HG03097 (cell line): ENCODE measurements at regions not wholly inside any gene's neighbourhood (a gene's known extent, or its start where the extent isn't known, plus 50 kb on each side); places are given as distances from the start of the nearest gene placed in this dataset.

Experiments
- ATAC-seq: cut with Tn5 transposase; IDR thresholded peaks from one replicate; pipeline ENCODE4 v1.9.1; 2021; ENCODE audit not compliant: unreplicated experiment, low FRiP score

DNA sequence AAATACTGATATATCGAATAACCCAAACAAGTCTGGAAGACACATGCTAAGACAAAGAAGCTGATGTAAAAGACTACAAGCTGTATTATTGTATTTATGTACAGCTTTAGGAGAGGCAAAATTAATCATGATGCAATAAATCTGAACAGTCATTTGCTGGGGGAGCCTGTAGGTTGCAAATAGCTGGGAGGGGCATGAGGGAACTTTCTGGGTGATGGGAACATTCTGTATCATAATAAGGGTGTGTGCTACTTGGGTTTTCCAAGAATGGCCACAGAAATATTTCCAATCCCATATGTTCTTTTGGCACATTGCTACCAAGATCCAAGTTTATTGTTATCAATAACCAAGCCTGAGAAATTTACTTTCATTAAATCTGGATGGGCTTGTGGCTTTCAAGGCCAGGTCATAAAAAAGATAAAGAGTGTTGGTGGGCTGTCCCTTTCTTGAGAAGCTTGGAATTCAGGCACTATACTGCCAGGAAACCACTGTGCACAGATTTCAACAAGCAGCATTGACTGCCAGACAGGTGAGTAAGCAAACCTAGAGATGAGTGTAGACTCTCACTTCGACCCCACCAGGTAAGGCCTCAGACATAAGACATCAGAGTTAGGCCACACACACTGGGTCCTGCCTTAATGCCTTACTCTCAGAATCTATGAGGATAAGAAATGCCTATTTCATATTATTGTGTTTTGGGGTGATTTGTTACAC is 629.7 kb upstream of the FZD8 start:
- ATAC-seq = no peak

DNA sequence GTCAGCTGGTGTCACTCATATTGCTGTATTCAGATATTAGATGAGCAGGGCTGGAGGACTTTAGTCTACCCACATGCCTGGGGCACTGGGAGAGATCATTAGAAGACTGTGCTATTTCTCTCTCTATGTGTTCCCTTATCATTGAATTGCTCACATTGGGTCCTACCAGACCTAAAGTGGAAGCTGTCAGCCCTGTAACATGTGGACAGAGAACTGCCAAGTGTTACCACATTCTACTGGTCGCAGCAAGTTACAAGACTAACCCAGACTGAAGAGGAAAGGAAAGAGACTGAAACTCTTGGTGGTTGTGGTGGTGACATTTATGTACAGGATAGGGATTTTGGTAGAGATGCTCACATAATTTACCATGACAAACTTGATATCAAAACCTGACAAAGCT is 627.1 kb upstream of the FZD8 start:
- no peak for ATAC-seq

DNA sequence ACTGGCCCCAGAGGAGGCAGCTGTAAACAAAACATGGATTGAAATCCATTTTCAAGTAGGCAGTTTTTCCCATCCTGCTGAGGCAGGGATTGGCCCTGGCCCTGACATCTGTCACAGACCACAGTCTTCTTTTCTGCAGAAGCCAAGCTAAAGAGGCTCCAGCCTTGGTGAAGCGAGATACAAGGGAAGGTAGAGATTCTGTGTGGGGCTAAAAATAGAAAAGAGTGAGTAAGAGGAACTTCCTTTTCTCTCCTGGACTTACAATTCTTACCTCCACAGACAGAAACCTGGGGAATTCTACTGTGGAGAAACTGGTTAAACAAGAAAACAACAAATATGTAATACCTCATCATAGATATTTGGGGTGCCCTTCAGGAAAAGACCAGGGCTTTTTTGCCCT is 624.8 kb upstream of the FZD8 start:
- no peak for ATAC-seq

DNA sequence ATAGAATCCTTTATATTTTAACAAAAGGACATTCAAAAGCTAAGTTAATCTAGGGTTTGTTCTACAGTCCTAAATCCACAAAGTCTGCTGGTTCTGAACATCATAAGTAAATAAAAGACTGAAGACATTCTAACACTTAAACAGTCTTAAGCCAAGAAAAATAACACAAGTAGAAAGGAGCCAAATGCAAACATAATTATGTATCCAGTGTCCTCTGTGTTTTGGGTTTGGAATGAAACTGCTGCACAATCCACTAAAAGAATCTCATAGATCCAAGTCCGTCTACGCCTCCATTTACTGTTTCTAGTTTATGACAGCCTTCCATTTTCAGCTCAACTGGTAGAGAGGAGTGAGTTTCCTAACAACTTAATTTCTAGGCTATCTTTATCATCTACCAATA is 623.6 kb upstream of the FZD8 start:
- no peak for ATAC-seq

DNA sequence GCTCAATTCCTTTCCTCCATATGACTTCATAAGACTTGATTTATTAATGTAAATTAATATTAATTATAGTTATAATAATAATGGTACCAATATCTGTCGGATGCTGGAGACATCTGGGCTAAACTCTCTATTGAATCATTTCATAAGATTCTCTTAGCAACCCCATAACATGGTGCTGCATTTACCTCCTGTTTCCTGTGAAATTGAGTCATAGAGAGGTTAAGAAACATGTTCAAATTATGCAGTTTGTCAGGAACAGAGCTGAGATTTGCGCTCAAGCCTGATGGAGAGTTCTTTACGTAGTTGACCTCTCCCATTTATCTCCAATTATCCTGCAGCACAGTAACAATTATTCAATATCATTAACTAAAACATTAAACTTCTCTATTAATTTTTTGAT is 621.8 kb upstream of the FZD8 start:
- ATAC-seq = no peak

DNA sequence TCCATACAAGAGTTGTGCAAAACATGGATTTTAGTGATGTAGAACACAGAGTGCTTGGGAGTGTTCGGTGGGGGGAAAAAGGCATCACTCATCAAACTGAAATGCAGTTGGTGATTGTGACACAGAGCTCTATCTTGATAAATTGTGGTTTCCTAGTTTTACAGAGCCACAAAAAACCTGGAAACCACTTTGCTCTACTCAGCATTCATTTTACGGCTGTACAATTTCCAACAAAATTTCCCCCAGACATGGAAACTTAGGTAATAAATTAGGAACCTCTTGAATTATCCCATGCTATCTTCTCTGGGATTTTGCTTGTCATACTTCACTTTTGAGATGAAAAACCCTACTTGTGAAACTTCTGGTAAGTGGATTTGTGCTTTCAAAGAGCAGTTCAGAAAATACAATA is 614.9 kb upstream of the FZD8 start:
- no peak for ATAC-seq

DNA sequence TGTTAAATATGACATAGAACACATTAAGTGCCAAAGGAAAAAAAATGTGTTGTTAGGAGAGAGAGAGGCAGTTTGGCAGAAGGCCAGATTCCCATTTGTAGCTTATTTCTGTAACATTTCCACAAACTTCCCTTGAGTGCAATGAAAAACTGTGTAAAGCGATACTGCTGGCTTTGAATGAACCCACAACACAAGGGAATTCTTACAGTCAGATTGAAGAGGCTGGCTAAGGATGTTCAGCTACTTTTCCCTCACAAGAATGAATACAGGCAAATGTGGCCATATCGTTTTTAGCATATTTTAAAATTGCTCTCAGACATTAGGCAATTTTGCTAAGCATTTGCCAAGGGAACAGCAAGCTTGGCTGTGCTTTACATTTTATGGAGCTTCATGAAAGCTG is 614.1 kb upstream of the FZD8 start:
- no peak for ATAC-seq

DNA sequence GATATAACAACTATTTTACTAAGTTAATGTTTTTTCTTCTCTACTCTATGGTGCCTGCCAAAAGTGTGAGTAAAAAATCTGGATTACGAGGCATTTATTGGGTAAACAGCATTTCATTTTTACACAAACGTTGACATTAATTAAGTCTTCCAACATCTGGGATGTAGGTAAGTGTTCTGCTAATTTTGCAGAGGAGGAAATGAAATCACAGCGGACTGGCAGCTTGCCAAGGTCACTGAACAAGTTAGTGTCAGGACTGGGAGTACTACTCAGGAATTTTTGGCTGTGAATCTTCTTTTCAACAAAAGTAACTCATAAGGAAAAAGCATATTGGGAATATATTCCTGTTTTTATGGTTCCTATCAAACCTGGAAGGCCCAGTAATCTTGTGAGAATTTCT is 612.1 kb upstream of the FZD8 start:
- no peak for ATAC-seq

DNA sequence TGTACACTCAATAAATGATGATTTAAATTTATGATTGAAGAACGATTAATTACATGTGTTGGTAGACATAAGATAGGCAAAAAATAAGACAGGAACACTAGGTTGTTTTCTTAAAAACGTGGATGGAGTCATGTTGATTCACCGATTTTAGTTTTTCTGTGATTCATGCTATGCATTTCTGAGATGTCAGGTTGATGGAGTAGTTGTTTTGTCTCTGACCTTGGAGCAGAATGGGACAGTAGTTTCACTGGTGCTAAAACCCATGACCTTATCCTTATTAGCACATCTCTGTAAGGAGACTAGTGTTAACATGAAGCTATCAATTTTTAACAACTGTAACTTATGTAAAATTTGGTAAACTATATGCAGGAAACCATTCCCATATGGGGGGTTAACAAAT is 611.6 kb upstream of the FZD8 start:
- no peak for ATAC-seq

DNA sequence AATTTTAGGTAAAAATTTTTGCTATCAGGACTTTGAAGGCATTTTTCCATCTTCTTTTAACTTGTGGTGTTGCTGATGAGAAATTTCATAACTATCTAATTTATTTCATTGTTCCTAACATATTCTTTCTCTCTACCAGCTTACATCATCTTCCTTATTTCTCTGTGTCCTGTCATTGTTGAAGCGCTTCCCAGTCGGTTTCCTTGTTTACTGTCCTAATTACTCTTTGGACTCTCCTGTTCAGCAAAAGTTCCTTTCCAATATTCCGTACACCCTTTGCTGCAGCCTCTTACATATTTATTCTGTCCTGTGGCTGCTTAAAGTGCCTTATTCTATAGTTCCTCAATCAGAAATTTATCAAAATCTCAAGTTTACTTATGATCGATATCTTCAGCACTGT is 609.0 kb upstream of the FZD8 start:
- no peak for ATAC-seq

DNA sequence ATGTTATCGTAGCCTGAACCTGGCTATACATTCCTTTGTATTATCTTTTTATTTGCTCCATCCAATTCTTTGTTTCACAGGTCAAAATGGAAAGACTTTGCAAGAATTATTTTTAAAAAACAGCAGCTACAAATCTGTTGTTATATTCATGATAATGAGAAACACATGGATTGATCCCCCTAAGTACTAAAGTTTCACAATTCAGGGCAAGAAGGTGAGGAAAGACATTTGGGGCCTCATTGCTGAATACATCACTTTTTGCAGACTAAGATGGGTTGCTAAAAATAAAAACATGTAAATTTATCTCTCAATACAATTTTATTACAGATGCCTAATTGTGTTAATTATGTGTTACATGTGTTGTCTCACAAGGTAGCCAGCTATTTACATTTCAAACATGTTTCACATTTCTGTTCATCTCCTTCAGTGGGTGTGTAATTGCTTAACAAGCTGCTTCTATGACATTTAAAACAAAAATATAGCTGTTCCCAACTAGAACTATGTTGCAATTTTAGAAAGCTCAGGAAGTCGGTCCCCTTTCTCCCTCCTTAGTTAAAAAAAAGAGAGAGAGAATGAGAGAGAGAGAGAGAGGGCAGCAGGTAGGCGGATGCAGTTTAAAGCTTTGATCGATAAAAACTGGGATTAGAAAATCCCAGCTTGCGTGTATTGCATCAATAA is 606.3 kb upstream of the FZD8 start:
- no peak for ATAC-seq

DNA sequence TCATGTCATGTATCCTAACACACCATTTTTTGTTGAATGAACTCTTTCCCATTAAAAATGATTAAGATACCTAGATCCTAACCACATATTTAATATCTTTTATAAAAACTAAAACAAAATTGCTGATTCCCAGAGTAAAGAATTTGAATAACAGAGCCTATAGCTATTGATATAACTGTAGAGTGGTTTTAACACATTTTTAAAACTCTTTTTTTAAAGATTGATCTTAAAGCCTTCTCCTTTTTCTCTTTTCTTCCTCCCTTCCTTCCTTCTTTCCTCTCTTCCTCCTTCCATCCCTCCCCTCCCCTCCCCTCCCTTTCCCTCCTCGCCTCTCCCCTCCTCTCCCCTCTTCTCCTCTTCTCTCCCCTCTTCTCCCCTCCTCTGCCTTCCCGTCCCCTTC is 605.4 kb upstream of the FZD8 start:
- ATAC-seq = no peak

DNA sequence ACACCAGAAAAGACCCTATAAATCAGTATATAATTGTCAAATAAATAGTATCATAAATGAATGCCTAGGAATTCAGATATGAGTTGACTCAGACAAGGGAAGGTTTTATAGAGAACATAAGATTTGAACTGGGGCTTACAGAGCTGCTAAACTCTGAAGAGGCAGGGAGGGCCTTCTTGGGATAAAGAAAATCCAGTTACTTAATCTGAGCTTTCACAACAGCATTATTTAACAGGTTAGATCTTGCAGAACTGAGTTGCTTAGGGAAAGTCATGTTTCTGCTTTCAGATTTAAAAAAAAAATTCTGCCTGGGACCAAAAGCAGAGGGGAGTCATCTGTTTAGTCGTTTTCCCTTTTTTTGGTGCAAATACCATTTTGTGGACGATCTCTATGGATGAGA is 594.8 kb upstream of the FZD8 start:
- ATAC-seq = no peak

DNA sequence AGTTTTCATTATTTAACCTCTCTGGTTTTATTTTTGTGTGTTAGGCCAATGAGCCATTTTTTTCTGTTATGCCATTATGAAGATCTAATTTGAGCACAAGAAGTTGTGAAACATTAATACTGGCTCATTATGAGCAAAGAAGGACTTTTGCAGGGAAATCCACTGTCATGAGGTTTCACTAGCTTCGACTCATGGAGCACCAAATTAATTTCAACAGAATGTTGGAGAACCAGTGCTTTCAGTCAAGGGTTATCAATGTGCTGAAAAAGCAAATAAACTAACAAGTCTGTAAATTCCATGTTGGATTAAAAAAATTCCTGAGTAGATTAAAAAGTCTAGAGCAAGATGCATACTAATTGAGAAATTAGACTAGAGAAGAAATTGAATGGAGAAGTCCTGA is 594.2 kb upstream of the FZD8 start:
- no peak for ATAC-seq

DNA sequence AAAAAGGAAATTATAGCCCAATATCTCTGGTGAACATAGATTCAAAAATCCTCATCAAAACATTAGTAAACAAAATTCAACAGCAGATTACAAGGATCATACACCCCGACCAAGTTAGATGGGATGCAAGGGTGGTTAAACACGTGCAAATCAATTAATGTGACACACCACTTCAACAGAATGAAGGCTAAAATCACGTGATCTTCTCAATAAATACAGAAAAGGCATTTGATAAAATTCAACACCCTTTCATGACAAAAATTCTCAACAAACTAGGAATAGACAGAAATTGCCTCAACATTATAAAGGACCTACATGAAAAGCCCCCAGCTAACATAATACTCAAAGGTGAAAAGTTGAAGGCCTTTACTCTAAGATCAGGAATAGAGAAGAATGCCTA is 590.8 kb upstream of the FZD8 start:
- no peak for ATAC-seq

DNA sequence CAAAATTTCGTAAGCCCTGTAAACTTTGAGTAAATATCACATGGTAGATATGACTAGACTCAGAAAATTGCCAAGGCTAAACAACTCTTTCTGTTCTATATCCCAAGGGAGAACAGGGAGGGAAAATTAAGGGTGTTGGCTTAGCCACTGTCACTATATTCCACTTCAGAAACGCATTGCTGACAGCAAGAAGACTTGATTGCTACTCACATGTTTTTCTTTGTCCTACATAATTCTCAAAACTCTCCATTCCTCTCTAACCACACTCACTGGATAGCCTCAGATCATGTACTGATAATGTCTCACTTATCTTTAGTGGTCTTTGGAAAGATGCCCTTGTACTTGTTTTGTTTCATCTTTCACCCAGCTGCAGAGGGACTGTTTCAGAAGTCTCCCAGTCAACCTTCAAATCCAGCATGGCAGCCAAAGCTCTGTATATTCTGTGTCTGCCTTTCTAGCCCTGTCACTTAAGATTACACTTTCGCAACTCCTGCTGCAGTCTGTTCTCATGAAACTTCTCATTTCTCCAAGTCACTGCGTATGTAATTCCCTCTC is 582.4 kb upstream of the FZD8 start:
- no peak for ATAC-seq

DNA sequence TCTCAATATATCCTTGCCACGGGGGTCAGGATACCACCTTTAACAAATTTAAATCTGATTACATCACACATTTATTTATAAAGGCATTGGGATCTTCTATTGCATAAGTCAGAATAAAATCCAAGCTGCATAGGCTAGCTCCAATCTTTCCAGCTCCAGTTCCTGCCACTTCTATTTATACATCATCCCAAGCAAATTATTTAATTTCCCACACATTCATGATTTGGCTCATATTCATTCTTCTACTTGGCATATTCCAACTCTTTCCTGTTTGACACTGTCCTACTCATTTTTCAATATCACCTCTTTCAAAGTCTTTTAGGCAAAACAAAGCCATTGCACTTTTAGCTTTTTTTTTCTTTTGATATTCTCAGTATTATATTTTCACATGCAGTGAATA is 579.0 kb upstream of the FZD8 start:
- no peak for ATAC-seq

DNA sequence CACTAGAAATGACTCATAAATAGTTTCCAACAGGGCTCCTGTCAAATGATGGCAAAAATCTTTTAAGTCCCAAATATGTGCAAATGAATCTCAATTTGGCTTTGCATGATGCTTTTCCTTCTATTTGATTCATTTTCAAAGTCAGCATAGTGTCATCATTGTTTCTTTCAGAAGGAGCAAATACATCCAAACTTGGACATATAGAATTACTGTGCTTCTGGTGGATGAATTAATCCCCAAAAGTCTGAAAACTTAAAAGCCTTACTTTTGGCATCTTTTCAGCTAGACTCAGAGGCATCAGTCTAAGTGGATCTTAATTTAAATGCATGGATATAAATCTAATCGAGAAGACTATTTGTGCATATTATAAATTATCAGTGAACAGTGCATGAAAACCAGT is 578.1 kb upstream of the FZD8 start:
- ATAC-seq = no peak

DNA sequence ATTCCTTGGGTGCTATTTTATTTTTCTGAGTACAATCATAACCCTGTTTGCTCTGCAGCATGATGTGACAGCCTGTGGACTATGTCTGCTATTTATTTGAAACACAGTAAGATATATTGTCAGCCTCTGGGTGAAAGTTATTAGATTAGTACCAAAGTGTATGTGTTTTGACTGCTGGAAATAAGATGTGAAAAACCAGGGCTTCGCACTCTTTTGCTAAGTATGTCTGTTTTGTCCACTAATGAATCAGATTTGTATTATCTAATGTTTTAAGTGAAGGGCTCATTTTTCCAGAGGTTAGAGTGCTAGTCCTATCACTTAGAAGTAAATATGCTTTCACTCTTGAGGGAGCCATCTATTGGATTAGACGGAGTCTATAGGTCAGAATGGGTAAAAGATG is 569.8 kb upstream of the FZD8 start:
- ATAC-seq = no peak

DNA sequence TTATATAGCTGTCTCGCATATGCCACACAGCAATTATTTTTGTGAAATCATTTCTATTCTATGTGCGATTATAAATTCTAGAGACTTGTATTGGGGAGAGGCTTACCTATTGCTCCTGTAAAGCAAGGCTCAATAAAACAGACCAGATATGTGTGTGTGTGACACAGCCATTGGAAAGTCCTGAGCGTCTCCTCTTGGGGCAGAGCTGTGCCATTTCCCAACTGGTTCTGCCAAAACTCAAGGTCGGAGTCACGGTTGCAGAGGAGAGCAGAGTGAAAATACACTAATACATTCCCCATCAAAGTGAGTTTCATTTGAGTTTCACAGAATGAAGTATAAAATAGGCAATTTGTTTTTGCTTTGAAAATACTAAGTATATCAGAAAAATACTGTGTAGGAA is 567.4 kb upstream of the FZD8 start:
- ATAC-seq = no peak

DNA sequence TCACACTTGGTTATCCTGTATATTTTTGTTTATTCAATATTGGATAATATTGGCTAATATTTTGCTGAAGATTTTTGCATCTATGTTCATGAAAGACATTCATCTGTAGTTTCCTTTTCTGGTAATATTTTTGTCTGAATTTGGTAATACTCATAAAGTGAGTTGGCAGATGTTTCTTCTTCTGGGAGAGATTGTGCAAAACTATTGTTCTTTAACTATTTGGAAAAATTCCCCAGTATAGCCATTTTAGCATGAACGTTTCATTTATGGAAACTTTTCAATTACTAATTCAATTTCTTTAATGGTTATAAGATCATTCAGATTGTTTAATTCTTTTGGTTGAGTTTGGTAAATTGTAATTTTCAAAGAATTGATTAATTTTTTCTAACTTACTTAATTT is 560.8 kb upstream of the FZD8 start:
- no peak for ATAC-seq

DNA sequence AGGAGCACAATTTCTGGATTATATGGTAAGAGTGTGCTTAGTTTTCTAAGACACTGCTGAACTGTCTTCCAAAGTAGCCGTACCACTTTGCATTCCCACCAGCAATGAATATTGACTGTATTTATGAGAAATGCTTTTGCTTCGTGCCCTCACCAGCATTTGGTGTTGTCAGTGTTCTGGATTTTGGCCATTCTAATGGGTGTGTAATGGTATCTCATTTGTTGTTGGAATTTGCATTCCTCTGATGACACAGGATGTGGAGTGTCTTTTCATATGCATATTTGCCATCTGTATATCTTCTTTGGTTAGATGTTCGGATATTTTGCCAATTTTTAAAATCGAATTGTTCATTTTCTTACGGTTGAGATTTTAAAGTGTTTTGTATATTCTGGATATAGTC is 558.5 kb upstream of the FZD8 start:
- ATAC-seq = no peak
